ENCODE measurements at regions not wholly inside any gene's neighbourhood (a gene's known extent, or its start where the extent isn't known, plus 50 kb on each side); places are given as distances from the start of the nearest gene placed in this dataset.

DNA sequence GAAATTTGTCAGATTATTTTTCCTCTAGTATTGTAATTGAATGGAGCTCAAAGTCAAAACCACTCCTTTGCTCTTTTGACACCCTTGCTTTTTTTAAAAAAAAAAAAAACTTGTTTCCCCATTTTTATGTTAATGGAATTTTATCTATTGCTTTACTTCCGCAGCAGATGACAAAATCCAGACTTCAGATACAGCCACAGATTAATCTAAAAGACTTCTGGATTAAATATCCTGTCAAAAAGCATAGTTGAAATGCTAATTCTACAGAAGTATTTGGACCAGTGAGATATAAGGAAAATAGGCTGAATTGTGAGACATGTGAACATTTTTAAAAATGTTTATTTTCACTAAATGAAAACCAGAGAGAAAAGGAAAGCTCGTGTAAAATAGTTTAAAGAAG is 341.4 kb downstream of the BMP2 start:
- TF ChIP-seq, protein P1, sequence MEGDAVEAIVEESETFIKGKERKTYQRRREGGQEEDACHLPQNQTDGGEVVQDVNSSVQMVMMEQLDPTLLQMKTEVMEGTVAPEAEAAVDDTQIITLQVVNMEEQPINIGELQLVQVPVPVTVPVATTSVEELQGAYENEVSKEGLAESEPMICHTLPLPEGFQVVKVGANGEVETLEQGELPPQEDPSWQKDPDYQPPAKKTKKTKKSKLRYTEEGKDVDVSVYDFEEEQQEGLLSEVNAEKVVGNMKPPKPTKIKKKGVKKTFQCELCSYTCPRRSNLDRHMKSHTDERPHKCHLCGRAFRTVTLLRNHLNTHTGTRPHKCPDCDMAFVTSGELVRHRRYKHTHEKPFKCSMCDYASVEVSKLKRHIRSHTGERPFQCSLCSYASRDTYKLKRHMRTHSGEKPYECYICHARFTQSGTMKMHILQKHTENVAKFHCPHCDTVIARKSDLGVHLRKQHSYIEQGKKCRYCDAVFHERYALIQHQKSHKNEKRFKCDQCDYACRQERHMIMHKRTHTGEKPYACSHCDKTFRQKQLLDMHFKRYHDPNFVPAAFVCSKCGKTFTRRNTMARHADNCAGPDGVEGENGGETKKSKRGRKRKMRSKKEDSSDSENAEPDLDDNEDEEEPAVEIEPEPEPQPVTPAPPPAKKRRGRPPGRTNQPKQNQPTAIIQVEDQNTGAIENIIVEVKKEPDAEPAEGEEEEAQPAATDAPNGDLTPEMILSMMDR (IDR thresholded peaks at IDR 0.05), result no peak
- no peak for TF ChIP-seq POLR2A (IDR thresholded peaks at IDR 0.05)
- no peak for TF ChIP-seq POLR2AphosphoS5 (IDR thresholded peaks at IDR 0.05)
